Keratinocyte (primary cell): ENCODE measurements at regions not wholly inside any gene's neighbourhood (a gene's known extent, or its start where the extent isn't known, plus 50 kb on each side); places are given as distances from the start of the nearest gene placed in this dataset.

Experiments used
- CTCF ChIP-seq, 3 experiments: IDR thresholded peaks in 1 of 3; conservative IDR thresholded peaks in 1 of 3; optimal IDR thresholded peaks in 1 of 3; 2 replicates in 2 of 3; 3 replicates in 1 of 3; pipeline versions ENCODE3 to v1.5.1; 2011; ENCODE audit warnings: low read length in 3 of 3, mild to moderate bottlenecking in 3 of 3, moderate library complexity in 2 of 3, control low read depth in 1 of 3, inconsistent platforms in 1 of 3; ENCODE audit not compliant: insufficient read depth in 2 of 3; ENCODE audit errors: extremely low read depth in 1 of 3
- EZH2 ChIP-seq: IDR thresholded peaks from one replicate; pipeline ENCODE4 v1.6.1; 2012; ENCODE audit warnings: inconsistent platforms, mild to moderate bottlenecking, low read length, moderate library complexity

- TF ChIP-seq CTCF (optimal IDR thresholded peaks at IDR 0.05 in 1 of 3, IDR thresholded peaks at IDR 0.05 in 1 of 3, conservative IDR thresholded peaks at IDR 0.05 in 1 of 3; ENCODE audit: extremely low read depth in 1 of 3, insufficient read depth in 2 of 3, low read length in 3 of 3) (no peak), EZH2 (no peak)
These were observed 169.2 kb upstream of the RPS6KA3 start for GRCh38 chrX:20435913-20436312.
